COLO668 (cell line): ENCODE measurements at regions not wholly inside any gene's neighbourhood (a gene's known extent, or its start where the extent isn't known, plus 50 kb on each side); places are given as distances from the start of the nearest gene placed in this dataset.
"Not testable (repeated sequence)": the region's sequence is repeated elsewhere in the genome, so short reads cannot be mapped to it uniquely, and the experiment has no call there.

ENCODE experiments used
- DNase-seq: peaks from one replicate; lab custom pipeline; 2025; ENCODE audit not compliant: unreplicated experiment; lab: John Stamatoyannopoulos, UW

DNA sequence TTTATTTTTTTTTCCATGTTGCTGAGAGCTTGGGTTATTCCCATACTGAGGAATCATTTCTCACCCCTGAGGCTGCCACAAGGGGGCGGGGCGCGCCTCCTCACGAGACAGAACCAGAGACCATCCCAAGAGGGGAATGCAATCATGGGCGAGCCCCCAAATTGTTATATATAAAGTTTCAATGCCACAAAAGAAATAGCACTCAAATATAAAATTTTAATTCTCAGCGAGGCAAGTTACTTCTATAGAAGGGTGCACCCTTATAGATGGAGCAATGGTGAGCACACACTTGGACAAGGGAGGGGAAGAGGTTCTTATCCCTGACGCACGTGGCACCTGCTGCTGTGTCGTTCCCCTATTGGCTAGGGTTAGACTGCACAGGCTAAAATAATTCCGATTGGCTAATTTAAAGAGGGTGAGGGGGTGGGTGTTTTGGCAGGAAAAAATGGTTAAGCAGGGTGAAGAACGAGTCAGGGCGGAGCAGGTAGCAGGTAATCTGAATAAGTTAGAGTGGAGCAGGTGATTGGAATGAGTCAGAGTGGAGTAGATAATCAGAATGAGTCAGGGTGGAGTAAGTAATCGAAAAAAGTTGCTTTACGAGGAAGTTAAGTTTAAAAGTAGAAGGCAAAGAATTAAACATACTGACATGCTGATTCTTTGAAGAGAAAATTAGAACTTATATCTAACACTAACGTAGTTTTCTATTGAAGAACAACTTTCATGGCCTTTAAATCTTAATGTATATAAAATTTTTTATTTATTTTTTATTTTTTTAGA lies 177.5 kb downstream of the MTCL1 start:
- peak; percentile 11 for DNase-seq

GRCh38 chr18:8883409-8883668 lies 178.0 kb downstream of the MTCL1 start:
- no peak for DNase-seq

GRCh38 chr18:8887877-8888276 lies 182.5 kb downstream of the MTCL1 start:
- DNase-seq: not testable (repeated sequence)

- no peak for DNase-seq
Measured at GRCh38 chr18:8889489-8889888, 184.1 kb downstream of the MTCL1 start.

- not testable (repeated sequence) for DNase-seq
Measured at GRCh38 chr18:8890503-8890902, 185.1 kb downstream of the MTCL1 start.

DNA sequence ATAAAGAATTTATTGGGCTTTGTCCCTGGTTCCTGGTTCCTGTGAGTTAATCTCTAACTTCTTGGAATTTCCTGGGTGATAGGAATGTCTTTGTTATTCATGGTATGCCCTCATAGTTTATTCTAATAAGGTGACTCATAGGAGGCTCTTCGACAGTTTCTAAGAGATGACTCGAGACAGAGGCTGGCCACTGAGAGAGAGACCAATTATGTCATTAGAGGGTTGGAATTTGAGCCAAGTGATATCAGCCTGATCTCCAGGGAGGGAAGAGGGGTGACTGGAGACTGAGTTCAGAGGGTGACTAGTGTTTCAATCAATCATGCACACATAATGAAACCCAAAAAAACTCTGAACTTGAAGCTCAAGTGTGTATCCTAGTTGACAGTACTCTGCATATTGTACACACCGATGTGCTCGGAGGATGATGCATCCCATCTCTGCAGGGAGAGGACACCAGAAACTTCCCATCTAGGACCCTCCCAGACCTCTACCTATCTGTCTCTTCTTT lies 185.7 kb downstream of the MTCL1 start:
- DNase-seq: no peak

- DNase-seq: no peak
Measured at GRCh38 chr18:8893221-8893620, 187.9 kb downstream of the MTCL1 start.

DNA sequence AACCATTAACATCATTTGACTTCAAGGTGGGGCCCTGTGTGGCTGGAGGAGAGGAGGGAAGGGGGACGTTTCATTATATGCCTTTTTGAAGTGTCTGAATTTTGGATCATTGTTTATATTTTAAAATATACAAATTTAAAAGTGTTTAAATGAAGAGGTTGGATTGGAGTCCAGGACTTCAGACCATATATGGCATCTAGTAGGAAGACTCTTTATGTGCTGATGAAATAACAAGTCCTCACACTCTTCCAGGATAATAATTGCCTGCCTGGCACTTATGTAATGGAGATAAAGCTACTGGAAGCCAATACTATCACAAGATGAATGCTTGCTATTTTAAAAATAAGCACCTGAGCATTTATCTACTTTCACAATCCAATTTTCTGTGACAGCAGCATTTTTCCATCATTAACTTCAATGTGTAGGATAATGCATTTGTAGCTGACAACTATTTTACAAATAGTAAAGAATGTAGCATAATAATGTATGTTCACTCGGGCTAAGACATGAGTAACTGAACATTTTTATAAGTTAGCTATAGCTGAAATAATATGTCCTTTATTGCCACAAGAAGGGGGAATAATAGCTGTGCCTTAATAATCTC lies 188.4 kb downstream of the MTCL1 start:
- DNase-seq: no peak

DNA sequence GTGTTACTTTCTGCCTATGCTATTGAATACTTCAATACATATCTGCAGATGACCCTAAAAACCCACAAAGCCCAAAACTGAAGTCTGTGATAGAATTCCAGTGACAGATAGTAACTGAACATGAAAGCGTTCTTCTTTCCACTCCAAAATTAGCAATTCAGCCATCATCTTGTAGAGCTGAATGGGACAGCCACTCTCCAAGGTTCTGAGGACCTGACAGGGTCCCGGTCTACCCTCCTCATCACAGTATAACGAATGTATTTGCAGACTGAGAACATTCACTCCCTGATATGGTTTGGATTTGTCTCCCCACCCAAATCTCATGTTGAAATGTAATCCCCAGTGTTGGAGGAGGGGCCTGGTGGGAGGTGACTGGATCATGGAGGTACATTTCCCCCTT lies 189.5 kb downstream of the MTCL1 start:
- no peak for DNase-seq

DNA sequence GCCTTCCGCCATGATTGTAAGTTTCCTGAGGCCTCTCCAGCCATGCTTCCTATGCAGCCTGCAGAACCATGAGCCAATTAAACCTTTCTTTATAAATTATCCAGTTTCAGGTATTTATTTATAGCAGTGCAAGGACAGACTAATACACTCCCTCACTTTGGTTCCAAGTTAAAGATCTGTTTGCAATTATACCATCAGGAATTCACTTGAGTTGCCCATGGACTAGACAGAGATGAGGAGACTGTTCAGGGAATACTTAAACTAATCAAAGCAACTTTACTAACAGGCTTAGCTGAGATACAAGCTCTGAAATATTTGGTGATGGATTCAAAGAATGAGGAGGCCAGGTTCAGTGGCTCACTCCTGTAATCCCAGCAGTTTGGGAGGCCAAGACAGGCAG lies 190.0 kb downstream of the MTCL1 start:
- DNase-seq: no peak

GRCh38 chr18:8895987-8896619 lies 190.7 kb downstream of the MTCL1 start:
- DNase-seq: no peak

DNA sequence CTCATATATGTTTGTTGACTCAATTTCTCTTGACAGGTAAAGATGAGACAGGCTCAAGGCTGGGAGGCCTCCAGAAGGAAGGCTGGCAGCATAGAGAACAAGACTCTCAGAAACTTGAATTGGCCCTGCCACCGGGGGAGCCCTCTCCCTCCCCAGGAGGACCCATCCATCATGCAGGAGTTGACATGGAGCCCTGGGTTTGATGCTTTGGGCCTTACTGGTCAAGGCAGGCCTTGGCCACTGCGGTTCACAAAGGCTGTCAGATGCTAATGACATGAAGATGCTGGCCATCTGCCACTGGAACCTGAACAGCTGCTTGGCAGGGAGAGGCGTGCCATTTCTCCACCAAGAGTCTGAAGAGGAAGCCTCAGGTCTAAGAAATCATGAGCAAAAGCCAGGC lies 193.6 kb downstream of the MTCL1 start:
- no peak for DNase-seq

DNA sequence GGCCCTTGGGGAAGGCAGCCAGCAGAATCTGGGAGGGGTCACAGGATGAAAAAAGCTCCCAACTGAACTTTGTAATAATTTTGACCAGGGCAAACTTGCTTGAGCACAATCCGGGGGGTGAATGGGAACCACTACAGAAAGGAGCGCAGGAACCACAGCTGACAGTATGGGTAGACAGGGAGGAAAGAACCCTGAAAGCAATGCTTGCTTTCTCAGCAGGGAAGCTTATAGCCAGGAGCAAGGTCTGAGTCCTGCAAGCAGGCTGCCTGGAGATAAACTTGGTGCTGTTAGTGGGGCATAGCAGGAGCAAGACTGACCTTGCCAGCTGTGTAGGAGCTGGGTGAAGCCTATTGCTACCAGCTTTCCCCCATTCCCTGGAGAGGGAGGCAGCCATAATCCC lies 195.2 kb downstream of the MTCL1 start:
- no peak for DNase-seq

DNA sequence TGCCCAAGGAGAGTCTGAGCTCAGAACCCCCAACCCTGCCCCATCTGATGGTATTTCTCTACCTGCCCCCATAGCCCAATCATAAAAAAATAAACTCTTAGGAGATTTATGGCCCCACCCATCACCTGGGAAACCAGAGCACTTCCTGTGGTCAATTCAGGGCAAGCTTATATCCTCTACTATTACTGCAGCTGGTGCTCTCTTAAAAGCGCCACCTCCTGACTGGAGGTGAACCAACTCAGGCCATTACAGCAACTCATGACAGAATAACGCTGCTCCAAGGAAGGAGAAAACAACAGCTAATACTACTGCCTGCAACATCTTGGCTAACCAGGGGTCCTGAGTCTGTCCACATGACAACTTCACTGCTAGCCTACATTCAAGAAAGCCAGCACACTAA lies 195.7 kb downstream of the MTCL1 start:
- DNase-seq: no peak

GRCh38 chr18:8904316-8904715 lies 198.2 kb upstream of the NDUFV2 start:
- no peak for DNase-seq

GRCh38 chr18:8908792-8909510 lies 193.5 kb upstream of the NDUFV2 start:
- DNase-seq: no peak

DNA sequence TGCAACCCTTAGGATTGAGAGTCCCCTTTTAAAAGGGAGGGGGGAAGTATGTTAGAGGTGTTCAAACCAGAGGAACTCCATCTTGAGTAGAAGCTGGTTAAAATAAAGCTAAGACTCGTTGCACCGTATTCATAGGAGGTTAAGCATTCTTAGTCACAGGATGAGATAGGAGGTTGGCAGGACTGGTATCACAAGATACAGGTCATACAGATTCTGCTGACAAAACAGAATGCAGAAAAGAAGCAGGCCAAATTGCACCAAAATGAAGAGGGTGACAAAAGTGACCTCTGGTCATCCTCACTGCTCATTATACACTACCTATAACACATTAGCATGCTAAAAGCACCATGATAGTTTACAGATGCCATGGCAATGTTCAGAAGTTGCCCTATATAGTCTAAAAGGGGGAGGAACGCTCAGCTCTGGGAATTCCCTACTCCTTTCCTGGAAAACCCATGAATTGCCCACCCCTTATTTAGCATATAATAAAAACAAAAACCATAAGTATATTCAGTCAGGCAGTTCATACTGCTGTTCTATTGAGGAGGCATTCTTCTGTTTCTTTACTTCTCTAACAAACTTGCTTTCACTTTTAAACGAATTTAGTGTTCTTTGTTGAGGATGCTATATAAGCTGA lies 192.2 kb upstream of the NDUFV2 start:
- no peak for DNase-seq

GRCh38 chr18:8910843-8911242 lies 191.7 kb upstream of the NDUFV2 start:
- DNase-seq: no peak

GRCh38 chr18:8911408-8912340 lies 190.8 kb upstream of the NDUFV2 start:
- no peak for DNase-seq
